HG02852 (cell line): ENCODE measurements at regions not wholly inside any gene's neighbourhood (a gene's known extent, or its start where the extent isn't known, plus 50 kb on each side); places are given as distances from the start of the nearest gene placed in this dataset.

Experiments used
- ATAC-seq: cut with Tn5 transposase; IDR thresholded peaks from one replicate; pipeline ENCODE4 v1.9.1; 2021; ENCODE audit warnings: mild to moderate bottlenecking, moderate library complexity; ENCODE audit not compliant: unreplicated experiment

- no peak for ATAC-seq
These were observed 147.0 kb upstream of the CDH5 start for GRCh38 chr16:66219491-66219890.

- no peak for ATAC-seq
These were observed 154.1 kb upstream of the CDH5 start for GRCh38 chr16:66212428-66212827.

DNA sequence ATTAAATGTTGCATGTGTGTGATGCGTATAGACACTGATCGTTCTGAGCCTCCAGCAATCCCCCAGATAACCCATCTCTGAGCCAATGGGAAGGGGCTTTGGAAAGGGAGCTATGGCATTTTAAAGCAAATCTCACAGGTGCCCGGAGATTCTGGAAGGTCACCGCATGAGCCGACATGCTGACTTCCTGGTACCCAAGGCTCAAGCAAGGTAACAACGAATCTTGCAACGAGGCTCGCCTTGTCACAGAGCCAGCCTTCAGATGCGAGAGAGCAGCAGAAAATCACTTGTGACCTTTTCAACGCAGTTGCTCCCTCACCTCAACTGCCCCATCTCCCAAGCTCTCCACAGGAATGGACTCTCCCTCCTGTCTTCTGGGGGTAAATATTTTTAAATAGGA, 154.8 kb upstream of the CDH5 start:
- ATAC-seq: no peak

GRCh38 chr16:66207883-66208265, 158.6 kb upstream of the CDH5 start:
- ATAC-seq: no peak

DNA sequence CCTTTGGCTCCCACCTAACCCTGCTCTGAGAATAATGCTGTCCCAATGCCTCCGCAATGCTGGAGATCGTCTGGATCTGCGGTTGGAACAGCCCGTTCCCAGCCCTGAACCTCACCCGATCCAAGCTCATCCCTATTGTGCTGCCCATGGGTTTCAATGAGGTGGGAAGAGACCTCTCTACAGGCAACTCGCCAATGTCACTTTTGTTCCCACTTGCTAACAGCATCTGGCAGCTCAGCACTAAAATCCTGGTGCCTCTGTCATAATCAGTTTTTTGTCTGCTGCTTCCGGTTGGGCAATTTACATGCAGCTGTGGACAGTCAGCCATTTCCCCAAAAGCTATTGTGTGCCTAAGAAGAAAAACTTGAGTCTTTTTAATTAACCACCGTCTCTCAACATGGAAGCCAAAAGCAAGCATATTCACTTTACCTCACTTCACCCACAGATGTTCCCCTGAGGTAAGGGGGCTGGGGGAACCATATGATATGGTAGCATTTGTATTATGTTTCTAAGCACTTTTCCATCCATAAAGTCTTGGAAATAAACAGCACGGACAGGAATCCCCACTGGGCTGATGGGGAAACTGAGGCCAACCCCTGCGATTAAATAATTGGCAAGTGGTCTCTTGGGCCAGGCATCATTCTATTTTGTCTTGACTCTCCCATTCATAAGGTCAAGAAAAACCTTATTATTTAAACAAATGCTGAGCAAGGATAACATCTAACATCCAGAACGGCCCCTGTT, 159.2 kb upstream of the CDH5 start:
- ATAC-seq: no peak

- no peak for ATAC-seq
These were observed 160.1 kb upstream of the CDH5 start for GRCh38 chr16:66206363-66206762.

DNA sequence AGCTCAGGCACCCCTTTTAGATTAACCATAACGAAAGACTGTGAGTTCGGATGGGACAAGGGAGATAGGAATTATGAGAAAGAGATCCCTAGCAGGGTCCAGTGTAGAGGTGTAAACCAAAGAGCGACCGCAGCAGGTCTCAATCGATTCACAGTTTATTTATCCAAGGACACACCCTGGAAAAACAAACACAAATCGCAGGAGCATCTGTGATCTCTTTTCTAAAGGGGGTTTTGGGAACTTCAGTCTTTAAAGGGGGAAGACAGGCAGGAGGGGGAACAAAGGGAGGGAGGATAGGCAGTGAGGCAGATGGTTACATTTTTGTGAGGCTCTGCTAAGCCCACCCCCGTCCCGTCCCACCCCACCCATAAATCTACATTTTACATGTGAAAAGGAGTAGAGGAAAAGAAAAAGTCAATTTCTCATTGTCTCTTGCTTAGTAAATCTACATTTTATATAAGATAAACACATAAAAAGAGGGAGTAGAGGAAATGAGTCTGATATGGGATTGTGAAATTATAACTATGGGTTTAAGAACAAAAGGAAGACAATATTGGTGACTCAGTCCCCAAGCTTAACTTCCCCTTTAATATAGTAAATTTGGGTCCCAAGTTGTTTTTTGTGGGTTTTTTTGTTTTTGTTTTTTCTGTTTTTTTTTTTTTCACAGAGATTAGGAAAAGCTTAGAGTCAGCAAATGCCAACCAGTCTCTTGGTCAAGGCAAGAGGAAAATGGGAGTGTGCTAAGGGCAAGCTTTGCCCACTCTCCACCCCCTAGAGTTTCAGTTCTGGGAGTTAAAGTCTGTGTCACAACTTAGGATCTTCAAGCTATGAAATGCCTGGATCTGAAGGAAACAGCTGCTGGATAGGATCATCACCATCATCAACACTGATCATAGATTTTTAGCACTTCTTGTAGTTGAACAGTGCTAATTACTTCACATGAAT, 160.9 kb upstream of the CDH5 start:
- no peak for ATAC-seq

DNA sequence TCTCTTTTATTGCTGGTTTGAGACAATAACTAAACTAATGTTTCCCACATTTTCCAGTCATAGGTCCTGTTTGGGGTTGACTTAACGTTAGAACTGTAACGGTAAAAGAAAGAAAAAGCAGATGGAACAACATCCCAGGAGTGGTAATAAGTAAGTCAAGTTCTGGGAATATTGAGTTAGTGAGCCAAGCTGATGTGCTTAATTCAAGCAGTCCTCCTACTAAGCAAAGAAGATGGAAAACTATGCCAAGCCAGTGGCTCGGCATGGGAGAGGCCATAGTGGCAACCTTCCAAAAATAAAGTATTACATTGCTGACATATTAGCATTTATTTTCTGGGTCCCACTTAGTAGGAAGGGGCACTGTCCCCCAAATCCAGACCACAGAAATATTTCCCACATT, 161.7 kb upstream of the CDH5 start:
- ATAC-seq: no peak

GRCh38 chr16:66203476-66203875, 163.0 kb upstream of the CDH5 start:
- no peak for ATAC-seq

GRCh38 chr16:66199189-66199588, 167.3 kb upstream of the CDH5 start:
- no peak for ATAC-seq

DNA sequence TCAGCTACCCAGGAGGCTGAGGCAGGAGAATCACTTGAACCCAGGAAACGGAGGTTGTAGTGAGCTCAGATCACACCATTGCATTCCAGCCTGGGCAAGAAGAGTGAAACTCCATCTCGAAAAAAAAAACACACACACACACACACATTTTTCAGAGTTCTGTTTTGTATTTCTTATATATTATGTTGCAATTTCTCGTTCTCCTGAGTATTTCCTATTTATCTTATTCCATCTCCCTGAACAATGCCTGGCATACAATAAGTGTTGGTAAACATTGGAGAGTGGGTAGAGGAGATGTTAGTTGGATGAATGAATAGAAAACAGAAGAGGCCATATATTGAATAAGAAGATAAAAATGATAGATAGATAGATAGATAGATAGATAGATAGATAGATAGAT, 167.8 kb upstream of the CDH5 start:
- ATAC-seq: no peak

- ATAC-seq: no peak
These were observed 168.7 kb upstream of the CDH5 start for GRCh38 chr16:66197668-66198278.

- no peak for ATAC-seq
These were observed 169.7 kb upstream of the CDH5 start for GRCh38 chr16:66196770-66197169.

DNA sequence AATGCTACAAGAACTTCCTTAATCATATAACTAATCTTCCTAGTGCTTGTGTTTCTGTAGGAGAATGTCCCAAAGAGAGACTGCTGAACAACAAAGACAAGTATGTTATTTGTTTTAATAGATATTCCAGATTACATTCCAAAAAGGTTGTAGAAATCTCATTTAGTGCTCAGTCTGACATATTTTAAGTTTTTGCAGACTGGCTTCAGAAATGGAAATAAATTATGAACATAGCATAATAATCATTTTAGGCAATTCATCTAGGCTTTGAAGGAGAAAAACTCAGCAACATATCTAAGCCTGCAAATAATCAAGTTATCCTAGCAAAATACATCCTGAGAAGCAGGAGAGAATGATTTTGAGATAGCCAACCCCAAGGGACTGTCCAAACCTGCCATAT, 171.6 kb upstream of the CDH5 start:
- ATAC-seq: no peak

DNA sequence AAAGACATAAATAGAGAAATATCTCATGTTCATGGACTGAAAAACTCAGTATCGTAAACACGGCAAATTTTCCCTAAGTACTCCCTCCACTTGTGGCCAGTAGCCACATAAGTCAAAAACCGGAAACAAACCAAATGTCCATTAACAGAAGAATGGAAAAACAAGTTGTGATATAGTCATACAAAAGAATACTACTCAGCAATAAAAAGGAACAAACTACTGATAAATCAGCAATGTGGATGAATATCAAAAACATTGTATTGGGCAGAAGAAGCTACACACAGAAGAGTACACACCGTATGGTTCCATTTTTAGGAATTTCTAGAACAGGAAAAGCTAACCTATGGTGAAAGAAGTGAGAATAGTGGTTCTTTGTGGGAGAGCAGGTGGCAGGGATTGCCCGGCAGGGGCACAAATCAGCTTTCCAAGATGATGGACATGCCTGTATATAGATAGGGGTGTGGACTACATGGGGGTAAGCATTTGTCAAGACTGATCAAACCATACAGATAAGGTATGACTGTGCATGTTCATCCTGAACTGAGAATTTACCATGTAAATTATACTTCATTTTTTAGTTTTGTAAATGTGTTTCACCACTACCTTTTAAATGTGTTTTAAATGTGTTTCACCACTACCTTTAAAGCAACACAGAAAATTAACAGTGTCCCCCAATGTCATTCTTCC, 172.8 kb upstream of the CDH5 start:
- no peak for ATAC-seq

DNA sequence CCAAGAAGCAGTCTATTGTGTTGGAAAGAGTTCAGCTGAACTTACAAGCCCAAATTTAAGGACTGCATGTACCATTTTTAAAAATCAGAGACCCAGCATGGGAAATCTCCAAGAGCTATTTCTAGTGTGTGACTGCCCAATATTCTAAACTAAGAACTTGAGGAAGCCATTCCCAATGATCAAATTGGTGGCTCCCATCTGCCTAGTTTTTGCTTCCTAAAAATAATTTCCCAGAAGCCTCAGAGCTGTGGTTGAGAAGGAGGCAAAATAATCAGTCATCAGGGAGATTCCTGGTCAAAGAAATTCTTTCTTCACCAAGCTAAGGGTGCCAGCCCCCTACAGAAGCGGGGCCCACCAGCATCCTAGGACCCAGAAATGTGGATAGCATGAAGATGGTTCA, 176.1 kb upstream of the CDH5 start:
- ATAC-seq: no peak

DNA sequence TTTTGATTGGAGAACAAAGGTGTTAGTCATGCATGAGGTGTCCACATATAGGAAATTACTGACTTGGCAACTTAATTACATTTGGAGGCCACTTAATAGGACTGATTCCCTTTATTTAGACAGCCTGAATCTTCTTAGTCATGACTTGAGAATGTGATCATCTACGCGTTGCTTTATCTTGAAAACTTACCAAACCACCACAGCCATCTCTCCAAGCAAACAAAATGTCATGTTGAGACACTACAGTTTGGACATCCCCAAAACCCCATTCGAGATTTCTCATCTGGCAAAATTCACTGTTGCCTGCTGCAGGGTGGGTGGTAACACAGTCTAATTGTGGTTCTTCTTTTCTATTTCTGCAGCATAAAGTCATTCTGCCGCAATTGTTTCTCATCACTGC, 176.5 kb upstream of the CDH5 start:
- ATAC-seq: no peak

DNA sequence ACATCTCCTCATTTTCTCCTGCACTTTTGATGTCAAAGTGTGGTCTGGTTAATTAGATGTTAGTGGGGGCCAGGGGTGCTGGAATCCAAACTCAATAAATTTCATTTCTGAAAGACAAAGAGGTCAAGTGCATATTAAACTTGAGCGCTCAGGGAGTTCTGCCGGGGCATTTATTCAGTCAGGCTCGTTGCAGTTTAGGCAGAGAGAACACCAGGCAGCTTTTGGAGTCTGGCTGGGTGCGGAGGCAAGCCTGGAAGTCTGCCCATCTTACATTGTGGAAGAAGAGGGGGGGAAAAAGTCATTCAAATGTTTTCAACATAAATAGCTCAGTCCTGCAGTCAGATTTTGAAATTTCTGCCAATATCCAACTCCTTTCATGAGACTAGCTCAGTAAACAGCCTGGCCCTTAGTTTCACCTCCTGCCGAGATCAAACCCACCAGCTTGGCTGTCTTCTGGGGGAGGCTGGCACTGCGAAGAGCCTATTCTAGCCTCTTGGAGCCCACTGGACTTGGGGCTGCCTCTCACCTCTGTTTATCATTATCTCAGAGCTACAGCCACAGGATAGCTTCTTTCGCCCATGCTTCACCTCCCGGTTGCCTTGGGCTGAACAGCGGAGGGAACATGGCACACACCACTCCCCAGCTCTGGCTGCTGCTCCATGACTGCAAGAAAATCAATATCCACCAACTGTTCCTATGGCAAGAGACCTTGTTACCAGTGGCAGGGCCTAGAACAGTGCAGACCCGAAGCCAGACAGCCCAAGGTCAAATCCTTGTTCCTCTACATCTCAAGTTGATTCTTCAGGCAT, 177.4 kb upstream of the CDH5 start:
- ATAC-seq: no peak

GRCh38 chr16:66186251-66186785, 180.2 kb upstream of the CDH5 start:
- ATAC-seq: no peak

GRCh38 chr16:66182592-66182991, 183.9 kb upstream of the CDH5 start:
- no peak for ATAC-seq
